Activated naive CD8-positive, alpha-beta T cell treated with anti-CD3 and anti-CD28 coated beads, Interleukin-2, amount 50 U/mL, for 24 hours (primary cell): ENCODE measurements at regions not wholly inside any gene's neighbourhood (a gene's known extent, or its start where the extent isn't known, plus 50 kb on each side); places are given as distances from the start of the nearest gene placed in this dataset.
"Not testable (repeated sequence)": the region's sequence is repeated elsewhere in the genome, so short reads cannot be mapped to it uniquely, and the experiment has no call there.

ENCODE experiments used
- ATAC-seq: fragments of 150-1000 bp; cut with Tn5 transposase; one replicate; pipeline ENCODE4 v1.10.0; 2021
- DNase-seq: peaks from one replicate; pipeline ENCODE4 v3.0.0; 2021
- H3K27ac Mint-ChIP-seq: one replicate; pipeline ENCODE4 v1.8.0; 2021; ENCODE audit warnings: mild to moderate bottlenecking, mixed read lengths
- H3K27me3 Mint-ChIP-seq: one replicate; pipeline ENCODE4 v1.8.0; 2021; ENCODE audit warnings: mixed read lengths
- H3K36me3 Mint-ChIP-seq: one replicate; pipeline ENCODE4 v1.8.0; 2021; ENCODE audit warnings: low read depth, mixed read lengths
- H3K4me1 Mint-ChIP-seq: one replicate; pipeline ENCODE4 v1.8.0; 2021; ENCODE audit warnings: mixed read lengths
- H3K4me3 Mint-ChIP-seq: one replicate; pipeline ENCODE4 v1.8.0; 2021; ENCODE audit warnings: mild to moderate bottlenecking, moderate library complexity, mixed read lengths
- H3K9me3 Mint-ChIP-seq: one replicate; pipeline ENCODE4 v1.8.0; 2021; ENCODE audit warnings: mixed read lengths

DNA sequence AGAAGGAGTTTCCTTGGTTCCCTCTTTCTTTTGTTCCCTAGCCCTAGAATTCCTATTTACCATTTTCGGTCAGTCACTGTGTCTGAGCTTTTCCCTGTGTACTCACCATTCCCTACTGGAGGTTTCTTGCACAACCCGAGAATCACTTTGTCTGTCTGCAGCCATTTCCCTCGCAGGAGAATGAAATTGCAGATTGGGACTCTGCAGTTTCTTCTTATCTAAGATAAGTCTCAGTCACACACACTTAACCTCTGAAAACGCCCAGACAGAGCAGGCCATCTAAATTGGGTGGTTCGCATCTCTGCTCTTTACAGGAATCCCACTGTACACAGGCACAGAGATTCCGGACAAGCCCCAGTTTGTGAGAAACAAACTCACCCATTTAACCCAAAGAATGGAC lies 58.6 kb upstream of the CNTNAP2 start:
- Mint-ChIP-seq H3K36me3 (no peaks in the 10 kb centered on the region), H3K27ac (no peak overlapping the region), H3K4me1 (no peaks in the 10 kb centered on the region), H3K4me3 (no peak overlapping the region), H3K27me3 (no peaks in the 10 kb centered on the region), H3K9me3 (peaks cover 4% of the 10 kb centered on the region)
- DNase-seq, result no peak
- ATAC-seq, result no peak

DNA sequence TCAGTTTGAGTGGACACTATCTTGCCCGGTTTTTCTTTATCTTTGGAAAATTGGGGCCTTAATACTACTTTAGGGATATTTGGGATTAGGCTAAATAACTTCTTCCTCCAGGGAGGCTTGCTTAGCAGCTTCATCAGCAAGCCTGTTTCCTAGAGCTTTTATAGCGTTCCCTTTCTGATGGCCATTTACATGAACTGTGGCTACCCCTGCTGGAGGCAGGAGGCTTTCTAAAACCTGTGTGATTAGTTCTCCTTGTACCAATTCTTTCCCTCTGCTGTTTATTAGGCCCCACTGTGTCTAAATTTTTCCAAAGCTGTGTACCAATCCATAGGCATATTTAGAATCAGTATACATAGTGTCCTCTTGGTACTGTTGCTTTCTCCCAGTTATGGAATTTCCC lies 61.7 kb upstream of the CNTNAP2 start:
- no peak overlapping the region for H3K4me3 Mint-ChIP-seq
- no peak overlapping the region for H3K27ac Mint-ChIP-seq
- no peak for ATAC-seq
- no peaks in the 10 kb centered on the region for H3K27me3 Mint-ChIP-seq
- DNase-seq, result no peak
- H3K4me1 Mint-ChIP-seq, result no peaks in the 10 kb centered on the region
- peaks cover 4% of the 10 kb centered on the region for H3K9me3 Mint-ChIP-seq
- H3K36me3 Mint-ChIP-seq, result no peaks in the 10 kb centered on the region

DNA sequence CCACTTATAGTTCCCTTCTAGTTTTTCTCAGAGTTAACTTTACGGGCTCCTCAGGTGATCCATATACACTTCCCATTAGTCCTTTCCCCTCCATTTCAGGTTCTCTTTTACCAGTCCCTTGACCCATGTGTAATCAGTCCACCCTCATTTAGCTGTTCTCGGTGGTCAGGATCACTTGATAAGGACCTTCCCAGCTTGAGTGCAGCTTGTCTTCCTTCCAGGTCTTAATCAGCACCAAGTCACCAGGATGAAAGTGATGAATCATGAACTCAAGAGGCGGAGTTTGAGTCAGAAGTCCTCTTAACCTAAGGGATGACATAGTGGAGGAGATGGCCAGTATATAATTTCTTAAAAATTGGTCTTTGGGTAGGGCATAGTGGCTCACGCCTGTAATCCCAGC lies 63.1 kb upstream of the CNTNAP2 start:
- Mint-ChIP-seq H3K27ac (no peak overlapping the region), H3K9me3 (peaks cover 5% of the 10 kb centered on the region), H3K36me3 (no peaks in the 10 kb centered on the region), H3K27me3 (no peaks in the 10 kb centered on the region), H3K4me1 (no peaks in the 10 kb centered on the region), H3K4me3 (no peak overlapping the region)
- no peak for DNase-seq
- no peak for ATAC-seq

DNA sequence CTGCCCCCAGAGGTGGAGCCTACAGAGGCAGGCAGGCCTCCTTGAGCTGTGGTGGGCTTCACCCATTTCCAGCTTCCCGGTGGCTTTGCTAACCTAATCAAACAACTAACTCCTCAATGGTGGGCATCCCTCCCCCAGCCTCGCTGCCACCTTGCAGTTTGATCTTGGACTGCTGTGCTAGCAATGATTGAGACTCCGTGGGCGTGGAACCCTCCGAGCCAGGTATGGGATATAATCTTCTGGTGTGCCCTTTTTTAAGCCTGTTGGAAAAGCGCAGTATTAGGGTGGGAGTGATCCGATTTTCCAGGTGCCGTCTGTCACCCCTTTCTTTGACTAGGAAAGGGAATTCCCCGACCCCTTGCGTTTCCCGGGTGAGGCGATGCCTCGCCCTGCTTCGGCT lies 73.3 kb upstream of the CNTNAP2 start:
- not testable (repeated sequence) for H3K4me3 Mint-ChIP-seq, H3K36me3 Mint-ChIP-seq

DNA sequence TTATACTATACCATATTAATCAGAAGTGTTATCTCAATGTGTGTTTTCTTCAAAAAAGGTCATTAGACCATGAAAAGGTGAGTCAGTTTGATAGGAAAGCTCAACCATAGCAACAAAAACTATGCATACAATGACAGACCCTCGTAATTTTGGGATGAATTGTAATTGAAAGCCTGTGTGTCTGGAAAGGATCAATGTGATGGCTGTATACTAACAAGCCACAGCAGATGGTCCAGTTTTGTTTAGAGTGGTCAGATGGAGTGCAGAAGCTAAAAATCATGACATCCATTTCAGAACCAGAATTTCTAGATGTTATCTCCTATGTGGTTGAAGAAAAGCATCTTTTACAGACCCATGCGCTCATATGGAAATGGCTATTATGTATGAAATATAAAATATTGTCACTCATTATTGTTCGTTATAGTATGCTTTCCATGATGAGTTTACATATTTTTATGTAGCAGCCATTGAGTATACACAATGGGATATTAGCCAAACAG lies 88.3 kb upstream of the CNTNAP2 start:
- no peaks in the 10 kb centered on the region for H3K36me3 Mint-ChIP-seq
- H3K27ac Mint-ChIP-seq, result no peak overlapping the region
- no peak overlapping the region for H3K4me3 Mint-ChIP-seq
- peaks cover 26% of the 10 kb centered on the region for H3K9me3 Mint-ChIP-seq
- H3K4me1 Mint-ChIP-seq, result no peaks in the 10 kb centered on the region
- no peak for DNase-seq
- ATAC-seq, result no peak
- H3K27me3 Mint-ChIP-seq, result no peaks in the 10 kb centered on the region

More for the DNA sequence above, 73.3 kb upstream of the CNTNAP2 start:
- DNase-seq, H3K4me1 Mint-ChIP-seq, H3K9me3 Mint-ChIP-seq, H3K27me3 Mint-ChIP-seq, ATAC-seq, H3K27ac Mint-ChIP-seq: not testable (repeated sequence)

DNA sequence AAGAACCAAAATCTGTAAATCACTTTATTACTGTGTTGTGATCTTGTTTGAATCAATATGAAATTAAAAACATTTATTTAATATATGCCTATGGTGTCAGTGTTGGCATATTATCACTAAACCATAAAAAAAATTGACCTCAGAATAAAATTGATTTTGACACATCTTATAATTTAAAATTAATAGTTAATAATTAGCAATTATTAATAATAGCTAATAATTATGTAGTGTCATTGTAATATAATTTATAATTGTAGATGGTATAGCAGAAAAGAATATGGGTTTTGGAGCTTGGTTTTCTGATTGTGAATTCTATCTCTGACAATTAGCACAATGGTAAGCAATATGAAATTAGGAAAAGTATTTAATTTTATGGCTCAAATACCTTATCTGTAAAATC lies 89.4 kb upstream of the CNTNAP2 start:
- H3K9me3 Mint-ChIP-seq, result peaks cover 26% of the 10 kb centered on the region

DNA sequence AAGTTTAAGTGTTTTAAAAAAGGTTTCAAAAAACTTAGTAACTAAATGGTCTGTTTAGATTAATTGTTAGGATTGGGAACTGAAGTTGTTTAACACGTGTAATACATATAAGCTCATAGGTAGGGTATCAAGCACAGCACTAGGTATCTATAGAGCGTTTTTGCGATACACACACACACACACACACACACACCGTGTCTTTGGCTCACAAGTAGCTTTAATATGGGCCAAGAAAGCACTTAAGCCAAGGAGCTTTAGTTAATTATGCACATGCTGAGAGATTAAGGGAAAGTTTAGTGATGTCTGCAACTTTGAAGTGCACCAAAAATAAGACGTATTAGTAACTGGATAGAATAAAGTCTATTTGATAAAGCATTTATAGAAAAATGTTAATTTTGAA lies 93.8 kb upstream of the CNTNAP2 start:
- no peak overlapping the region for H3K4me3 Mint-ChIP-seq
- no peaks in the 10 kb centered on the region for H3K4me1 Mint-ChIP-seq
- no peaks in the 10 kb centered on the region for H3K36me3 Mint-ChIP-seq
- H3K27ac Mint-ChIP-seq, result no peak overlapping the region
- H3K27me3 Mint-ChIP-seq, result no peaks in the 10 kb centered on the region
- H3K9me3 Mint-ChIP-seq, result peaks cover 26% of the 10 kb centered on the region
- ATAC-seq, result no peak
- no peak for DNase-seq

More for the DNA sequence above, 89.4 kb upstream of the CNTNAP2 start:
- Mint-ChIP-seq H3K27me3 (no peaks in the 10 kb centered on the region), H3K27ac (no peak overlapping the region), H3K36me3 (no peaks in the 10 kb centered on the region), H3K4me1 (no peaks in the 10 kb centered on the region), H3K4me3 (no peak overlapping the region)
- DNase-seq, result no peak
- no peak for ATAC-seq

DNA sequence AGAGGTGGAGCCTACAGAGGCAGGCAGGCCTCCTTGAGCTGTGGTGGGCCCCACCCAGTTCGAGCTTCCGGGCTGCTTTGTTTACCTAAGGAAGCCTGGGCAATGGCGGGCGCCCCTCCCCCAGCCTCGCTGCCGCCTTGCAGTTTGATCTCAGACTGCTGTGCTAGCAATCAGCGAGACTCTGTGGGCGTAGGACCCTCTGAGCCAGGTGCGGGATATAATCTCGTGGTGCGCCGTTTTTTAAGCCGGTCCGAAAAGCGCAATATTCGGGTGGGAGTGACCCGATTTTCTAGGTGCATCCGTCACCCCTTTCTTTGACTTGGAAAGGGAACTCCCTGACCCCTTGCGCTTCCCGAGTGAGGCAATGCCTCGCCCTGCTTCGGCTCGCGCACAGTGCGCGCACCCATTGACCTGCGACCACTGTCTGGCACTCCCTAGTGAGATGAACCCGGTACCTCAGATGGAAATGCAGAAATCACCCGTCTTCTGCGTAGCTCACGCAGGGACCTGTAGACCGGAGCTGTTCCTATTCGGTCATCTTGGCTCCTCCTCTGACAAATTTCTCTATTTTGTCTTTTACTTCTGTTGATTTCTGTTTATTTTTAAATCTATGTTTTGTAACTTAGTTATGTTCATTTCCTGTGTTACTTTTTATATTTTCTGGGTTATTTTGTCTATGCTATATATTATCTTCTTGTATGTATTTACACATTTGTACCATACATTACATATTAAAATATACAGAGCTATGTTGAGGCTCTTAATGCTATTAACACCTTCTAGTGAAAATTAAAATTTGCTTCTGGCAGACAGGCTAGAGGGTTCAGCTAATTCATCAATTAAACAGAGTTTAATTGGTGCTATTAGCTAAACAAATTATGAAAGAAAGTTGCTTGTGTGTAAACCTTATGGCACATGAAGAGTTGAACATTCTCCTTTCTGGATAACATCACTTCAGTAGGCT lies 97.3 kb upstream of the CNTNAP2 start:
- ATAC-seq, H3K27ac Mint-ChIP-seq, H3K27me3 Mint-ChIP-seq, H3K36me3 Mint-ChIP-seq, DNase-seq, H3K9me3 Mint-ChIP-seq, H3K4me1 Mint-ChIP-seq, H3K4me3 Mint-ChIP-seq: not testable (repeated sequence)

DNA sequence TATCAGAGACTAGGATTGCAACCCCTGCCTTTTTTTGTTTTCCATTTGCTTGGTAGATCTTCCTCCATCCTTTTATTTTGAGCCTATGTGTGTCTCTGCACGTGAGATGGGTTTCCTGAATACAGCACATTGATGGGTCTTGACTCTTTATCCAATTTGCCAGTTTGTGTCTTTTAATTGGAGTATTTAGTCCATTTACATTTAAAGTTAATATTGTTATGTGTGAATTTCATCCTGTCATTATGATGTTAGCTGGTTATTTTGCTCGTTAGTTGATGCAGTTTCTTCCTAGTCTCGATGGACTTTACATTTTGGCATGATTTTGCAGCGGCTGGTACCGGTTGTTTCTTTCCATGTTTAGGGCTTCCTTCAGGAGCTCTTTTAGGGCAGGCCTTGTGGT lies 99.2 kb upstream of the CNTNAP2 start:
- H3K9me3 Mint-ChIP-seq, H3K4me3 Mint-ChIP-seq, H3K27me3 Mint-ChIP-seq, H3K36me3 Mint-ChIP-seq, H3K4me1 Mint-ChIP-seq, H3K27ac Mint-ChIP-seq, DNase-seq, ATAC-seq: not testable (repeated sequence)

DNA sequence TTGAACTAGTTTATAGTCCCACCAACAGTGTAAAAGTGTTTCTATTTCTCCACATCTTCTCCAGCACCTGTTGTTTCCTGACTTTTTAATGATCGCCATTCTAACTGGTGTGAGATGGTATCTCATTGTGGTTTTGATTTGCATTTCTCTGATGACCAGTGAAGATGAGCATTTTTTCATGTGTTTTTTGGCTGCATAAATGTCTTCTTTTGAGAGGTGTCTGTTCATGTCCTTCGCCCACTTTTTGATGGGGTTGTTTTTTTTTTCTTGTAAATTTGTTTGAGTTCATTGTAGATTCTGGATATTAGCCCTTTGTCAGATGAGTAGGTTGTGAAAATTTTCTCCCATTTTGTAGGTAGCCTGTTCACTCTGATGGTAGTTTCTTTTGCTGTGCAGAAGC lies 102.4 kb upstream of the CNTNAP2 start:
- not testable (repeated sequence) for DNase-seq, H3K27ac Mint-ChIP-seq, H3K4me3 Mint-ChIP-seq, H3K36me3 Mint-ChIP-seq, H3K27me3 Mint-ChIP-seq, H3K4me1 Mint-ChIP-seq, ATAC-seq
- peaks cover 12% of the 10 kb centered on the region for H3K9me3 Mint-ChIP-seq

DNA sequence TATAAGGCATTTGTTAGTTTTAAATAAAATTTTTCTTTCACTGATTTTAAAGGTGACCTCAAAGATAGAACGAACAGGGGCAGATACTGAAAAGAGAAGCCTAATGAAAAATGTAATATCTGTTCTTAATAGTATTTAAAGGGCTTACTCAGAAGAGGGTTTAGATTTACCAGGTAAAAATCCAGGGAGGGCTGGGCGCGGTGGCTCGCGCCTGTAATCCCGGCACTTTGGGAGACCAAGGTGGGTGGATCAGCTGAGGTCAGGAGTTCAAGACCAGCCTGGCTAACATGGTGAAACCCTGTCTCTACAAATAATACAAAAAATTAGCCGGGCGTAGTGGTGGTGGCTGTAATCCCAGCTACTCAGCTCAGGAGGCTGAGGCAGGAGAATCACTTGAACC lies 108.3 kb upstream of the CNTNAP2 start:
- no peaks in the 10 kb centered on the region for H3K27me3 Mint-ChIP-seq
- peaks cover 16% of the 10 kb centered on the region for H3K9me3 Mint-ChIP-seq
- no peaks in the 10 kb centered on the region for H3K4me1 Mint-ChIP-seq
- DNase-seq (no peak), ATAC-seq (no peak)
- no peak overlapping the region for H3K4me3 Mint-ChIP-seq
- no peaks in the 10 kb centered on the region for H3K36me3 Mint-ChIP-seq
- no peak overlapping the region for H3K27ac Mint-ChIP-seq

DNA sequence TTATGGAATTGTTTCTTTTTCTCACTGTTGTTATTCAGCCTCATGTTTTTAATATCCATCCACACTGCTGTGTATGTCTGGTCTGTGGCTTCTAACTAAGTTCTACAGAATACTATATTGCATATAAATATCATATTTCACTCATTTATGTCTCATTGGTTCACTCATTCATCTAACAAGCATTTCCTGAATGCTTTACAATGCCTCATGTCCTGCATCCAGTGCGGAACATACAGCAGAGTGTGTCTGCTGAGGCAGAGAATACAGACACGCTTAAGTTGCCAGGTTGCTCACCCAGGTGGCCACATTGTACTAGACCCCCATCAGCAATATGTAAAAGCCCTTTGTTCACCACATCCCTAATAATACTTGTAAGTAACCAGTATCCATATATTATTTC lies 111.8 kb upstream of the CNTNAP2 start:
- no peak for ATAC-seq
- no peak overlapping the region for H3K4me3 Mint-ChIP-seq

DNA sequence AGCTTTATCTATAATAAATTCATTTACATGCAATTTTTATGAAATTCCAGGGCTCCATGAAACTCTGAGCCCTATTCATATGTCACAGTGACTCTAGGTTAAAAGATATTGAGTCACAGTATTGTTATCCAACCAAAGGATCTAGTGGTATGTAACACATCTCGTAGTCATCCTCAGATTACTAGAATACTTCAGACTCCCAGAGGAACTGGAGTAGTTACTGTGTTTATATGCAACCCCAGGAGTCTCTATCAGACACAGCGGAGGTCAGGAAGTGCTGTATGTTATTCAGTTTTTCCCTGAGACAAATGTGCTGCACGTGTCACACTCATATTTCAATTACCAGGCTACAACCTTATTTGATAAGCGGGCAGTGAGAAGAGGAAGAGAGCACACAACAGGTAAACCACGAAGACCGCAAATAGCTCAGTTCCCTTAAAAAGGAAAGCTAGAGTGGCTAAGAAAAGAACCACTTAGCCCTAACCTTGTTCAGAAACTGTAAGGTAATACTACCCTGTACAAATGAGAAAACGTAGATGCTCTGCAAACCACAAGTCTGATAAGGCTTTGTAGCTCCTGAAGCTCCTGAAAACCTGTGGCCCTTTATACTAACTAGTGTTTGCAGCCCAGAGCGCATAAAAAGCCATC lies 114.0 kb upstream of the CNTNAP2 start:
- ATAC-seq, result no peak
- H3K4me1 Mint-ChIP-seq, result peaks cover 3% of the 10 kb centered on the region

More for the DNA sequence above, 111.8 kb upstream of the CNTNAP2 start:
- Mint-ChIP-seq H3K4me1 (peaks cover 3% of the 10 kb centered on the region), H3K27me3 (no peaks in the 10 kb centered on the region), H3K36me3 (no peaks in the 10 kb centered on the region), H3K27ac (no peak overlapping the region), H3K9me3 (peaks cover 11% of the 10 kb centered on the region)
- DNase-seq, result no peak

DNA sequence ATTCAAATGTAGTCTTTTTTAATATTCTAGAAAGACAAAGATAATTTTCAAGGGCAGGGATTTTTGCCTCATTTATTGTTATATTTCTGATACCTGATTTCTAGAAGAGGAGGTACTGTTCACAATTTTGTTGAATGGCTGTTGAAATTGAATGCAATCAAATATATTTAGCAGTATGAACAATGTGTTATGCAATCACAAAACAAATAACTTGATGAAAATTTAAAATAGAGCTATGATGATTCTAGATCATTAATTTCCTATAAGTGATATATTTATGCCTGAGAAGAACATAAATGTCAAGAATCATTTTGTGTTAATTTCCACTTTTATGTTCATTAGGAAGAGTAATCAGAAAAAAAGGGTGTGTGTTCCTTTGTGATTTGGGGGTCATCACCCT lies 114.6 kb upstream of the CNTNAP2 start:
- Mint-ChIP-seq H3K4me3 (no peak overlapping the region), H3K4me1 (peaks cover 3% of the 10 kb centered on the region), H3K9me3 (peaks cover 6% of the 10 kb centered on the region), H3K36me3 (no peaks in the 10 kb centered on the region), H3K27ac (no peak overlapping the region), H3K27me3 (no peaks in the 10 kb centered on the region)
- ATAC-seq (no peak), DNase-seq (no peak)

More for the DNA sequence above, 114.0 kb upstream of the CNTNAP2 start:
- peaks cover 6% of the 10 kb centered on the region for H3K9me3 Mint-ChIP-seq
- H3K27me3 Mint-ChIP-seq, result no peaks in the 10 kb centered on the region
- no peaks in the 10 kb centered on the region for H3K36me3 Mint-ChIP-seq
- DNase-seq, result no peak
- H3K27ac Mint-ChIP-seq, result no peak overlapping the region
- H3K4me3 Mint-ChIP-seq, result no peak overlapping the region

DNA sequence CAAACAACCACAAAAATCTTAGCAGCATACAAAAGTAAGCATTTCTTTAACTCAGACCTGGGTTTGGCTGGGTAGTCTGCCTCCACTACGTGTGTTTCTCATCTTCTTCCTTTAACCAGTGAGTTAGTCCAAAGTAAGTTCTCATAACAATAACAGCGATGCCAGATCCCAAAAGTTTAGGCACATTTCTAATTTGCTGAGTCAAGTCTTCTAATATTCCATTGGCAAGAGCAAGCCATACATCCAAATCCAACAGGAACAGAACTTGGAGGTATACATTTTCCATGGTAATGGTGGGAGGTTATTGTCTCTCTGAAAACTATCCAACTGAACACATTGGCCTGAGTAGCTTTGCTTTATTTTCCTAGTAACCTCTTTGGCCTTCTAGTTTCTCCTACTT lies 115.7 kb upstream of the CNTNAP2 start:
- peaks cover 3% of the 10 kb centered on the region for H3K4me1 Mint-ChIP-seq
- ATAC-seq (no peak), DNase-seq (no peak)
- no peaks in the 10 kb centered on the region for H3K36me3 Mint-ChIP-seq
- H3K27ac Mint-ChIP-seq, result no peak overlapping the region
- peaks cover 6% of the 10 kb centered on the region for H3K9me3 Mint-ChIP-seq
- no peak overlapping the region for H3K4me3 Mint-ChIP-seq
- H3K27me3 Mint-ChIP-seq, result no peaks in the 10 kb centered on the region
